ENCODE measurements at regions not wholly inside any gene's neighbourhood (a gene's known extent, or its start where the extent isn't known, plus 50 kb on each side); places are given as distances from the start of the nearest gene placed in this dataset.

- TF ChIP-seq GLIS3 (CRISPR knock-in tag; IDR thresholded peaks at IDR 0.05), result no peak
- no peak for TF ChIP-seq OSR1 (CRISPR knock-in tag; IDR thresholded peaks at IDR 0.05)
- TF ChIP-seq ZC3H10 (CRISPR knock-in tag; IDR thresholded peaks at IDR 0.05), result no peak
Observed at GRCh38 chr2:176872406-176872805, 340.2 kb upstream of the HNRNPA3 start.
